Neuronal stem cell (in vitro differentiated cells): ENCODE measurements at regions not wholly inside any gene's neighbourhood (a gene's known extent, or its start where the extent isn't known, plus 50 kb on each side); places are given as distances from the start of the nearest gene placed in this dataset.

Source experiments
- DNase-seq: peaks from one replicate; pipeline ENCODE4 v3.0.0-alpha.2; 2013; ENCODE audit warnings: low spot score
- H2AFZ ChIP-seq: one replicate; pipeline ENCODE4 v1.6.1; 2013; ENCODE audit warnings: mild to moderate bottlenecking, low read length, inconsistent platforms
- H2AK5ac ChIP-seq: 2 replicates; pipeline ENCODE4 v1.6.1; 2013; ENCODE audit warnings: low read depth, mild to moderate bottlenecking, inconsistent platforms, low read length, moderate library complexity, mixed read lengths
- H2BK120ac ChIP-seq: 2 replicates; pipeline ENCODE4 v1.6.1; 2013; ENCODE audit warnings: low read depth, mild to moderate bottlenecking, inconsistent platforms, low read length, moderate library complexity, mixed read lengths
- H2BK12ac ChIP-seq: one replicate; pipeline ENCODE4 v1.6.1; 2013; ENCODE audit warnings: low read length, inconsistent platforms
- H2BK15ac ChIP-seq: 2 replicates; pipeline ENCODE4 v1.6.1; 2013; ENCODE audit warnings: mild to moderate bottlenecking, low read length, inconsistent platforms, mixed read lengths
- H2BK5ac ChIP-seq: one replicate; pipeline ENCODE4 v1.6.1; 2013; ENCODE audit warnings: inconsistent platforms, mild to moderate bottlenecking, low read length, moderate library complexity
- H3K14ac ChIP-seq: one replicate; pipeline ENCODE4 v1.6.1; 2013; ENCODE audit warnings: low read length, inconsistent platforms
- H3K18ac ChIP-seq: 2 replicates; pipeline ENCODE4 v1.6.1; 2013; ENCODE audit warnings: low read length, inconsistent platforms
- H3K23ac ChIP-seq: 2 replicates; pipeline ENCODE4 v1.6.1; 2013; ENCODE audit warnings: low read depth, mild to moderate bottlenecking, mixed read lengths, low read length, inconsistent platforms; ENCODE audit not compliant: poor library complexity
- H3K27ac ChIP-seq: replicated peaks from 3 replicates; pipeline ENCODE4 v1.5.1; 2013; ENCODE audit warnings: low read length, inconsistent platforms
- H3K27me3 ChIP-seq, 3 experiments: 2 replicates each; pipeline ENCODE4 v1.6.1; 2013; ENCODE audit warnings: low read length in 3 of 3, mild to moderate bottlenecking in 2 of 3, inconsistent platforms in 1 of 3, low read depth in 1 of 3, mixed read lengths in 1 of 3, moderate library complexity in 1 of 3; ENCODE audit not compliant: control insufficient read depth in 3 of 3, insufficient read depth in 3 of 3
- H3K36me3 ChIP-seq, 2 donors: replicated peaks in 1 of 2; 2 replicates each; pipeline ENCODE4 v1.6.1; 2013; ENCODE audit warnings: low read length in 2 of 2; ENCODE audit not compliant: control insufficient read depth in 2 of 2, insufficient read depth in 2 of 2
- H3K4ac ChIP-seq: 2 replicates; pipeline ENCODE4 v1.6.1; 2013; ENCODE audit warnings: inconsistent platforms, mild to moderate bottlenecking, low read length, moderate library complexity
- H3K4me1 ChIP-seq, 2 donors: 1 replicate in 1 of 2; 2 replicates in 1 of 2; pipeline ENCODE4 v1.6.1; 2013; ENCODE audit warnings: low read length in 2 of 2, low read depth in 1 of 2; ENCODE audit not compliant: control insufficient read depth in 2 of 2, insufficient read depth in 1 of 2
- H3K4me2 ChIP-seq: one replicate; pipeline ENCODE4 v1.6.1; 2013; ENCODE audit warnings: mild to moderate bottlenecking, low read length, inconsistent platforms; ENCODE audit not compliant: insufficient read depth, poor library complexity, severe bottlenecking
- H3K4me3 ChIP-seq, 2 donors: 2 replicates each; pipeline ENCODE4 v1.5.1; 2013; ENCODE audit warnings: low read length in 2 of 2, mild to moderate bottlenecking in 2 of 2, inconsistent platforms in 1 of 2, moderate library complexity in 1 of 2
- H3K79me1 ChIP-seq: one replicate; pipeline ENCODE4 v1.6.1; 2013; ENCODE audit warnings: low read depth, mild to moderate bottlenecking, inconsistent platforms, low read length, moderate library complexity
- H3K9ac ChIP-seq: one replicate; pipeline ENCODE4 v1.6.1; 2013; ENCODE audit warnings: mild to moderate bottlenecking, low read depth, low read length, inconsistent platforms; ENCODE audit not compliant: poor library complexity
- H3K9me3 ChIP-seq, 2 donors: replicated peaks in 1 of 2; 2 replicates each; pipeline versions ENCODE3 to v1.6.1; 2013; ENCODE audit warnings: low read length in 2 of 2, mild to moderate bottlenecking in 2 of 2, inconsistent platforms in 1 of 2, low read depth in 1 of 2, mixed read lengths in 1 of 2, moderate library complexity in 1 of 2; ENCODE audit not compliant: control insufficient read depth in 2 of 2, insufficient read depth in 1 of 2
- H4K8ac ChIP-seq: one replicate; pipeline ENCODE4 v1.6.1; 2013; ENCODE audit warnings: low read depth, mild to moderate bottlenecking, inconsistent platforms, low read length, moderate library complexity
- H4K91ac ChIP-seq: one replicate; pipeline ENCODE4 v1.6.1; 2013; ENCODE audit warnings: low read length, low read depth, mild to moderate bottlenecking, inconsistent platforms; ENCODE audit not compliant: poor library complexity
- WGBS, 2 donors: extraction: QIAGEN DNeasy Blood & Tissue Kit; methylation state at CpG; one replicate each; pipeline ENCODE4 v1.1.7; 2013; ENCODE audit warnings: missing lambda C conversion rate in 2 of 2, mixed read lengths in 1 of 2; ENCODE audit not compliant: insufficient read length in 2 of 2, insufficient replicate concordance in 1 of 2; ENCODE audit errors: extremely low coverage in 2 of 2; 5-methylcytosine and 5-hydroxymethylcytosine counted together

GRCh38 chr17:31627960-31628359, 231.1 kb downstream of the COPRS start:
- Histone ChIP-seq H3K18ac (no peak overlapping the region), H2BK120ac (no peak overlapping the region), H2BK15ac (no peak overlapping the region), H3K27ac (no peak overlapping the region), H2AK5ac (no peak overlapping the region), H3K79me1 (no peaks in the 10 kb centered on the region), H3K23ac (no peak overlapping the region), H2AFZ (no peak overlapping the region), H2BK12ac (no peak overlapping the region), H3K36me3 (no peaks in the 10 kb centered on the region), H3K4ac (no peak overlapping the region), H3K14ac (no peak overlapping the region), H3K4me2 (no peak overlapping the region), H3K9ac (no peak overlapping the region), H3K9me3 (peaks cover 0 to 2% of the 10 kb centered on the region in 2 donors), H3K27me3 (no peaks in the 10 kb centered on the region), H3K4me1 (no peaks in the 10 kb centered on the region), H2BK5ac (no peak overlapping the region), H4K91ac (no peak overlapping the region), H4K8ac (no peak overlapping the region), H3K4me3 (no peak overlapping the region)
- WGBS, 2 donors, result no CpG with 5 or more reads among the region's 1 CpG
- DNase-seq, result no peak

- Histone ChIP-seq H3K9me3 (no peaks in the 10 kb centered on the region), H3K23ac (no peak overlapping the region), H2BK15ac (no peak overlapping the region), H2AFZ (no peak overlapping the region), H3K4me3 (no peak overlapping the region), H4K91ac (no peak overlapping the region), H3K9ac (no peak overlapping the region), H2BK120ac (no peak overlapping the region), H4K8ac (no peak overlapping the region), H3K18ac (no peak overlapping the region), H3K14ac (no peak overlapping the region), H3K4ac (no peak overlapping the region), H3K27me3 (no peaks in the 10 kb centered on the region), H2AK5ac (no peak overlapping the region), H3K36me3 (no peaks in the 10 kb centered on the region), H3K4me2 (no peak overlapping the region), H3K79me1 (no peaks in the 10 kb centered on the region), H2BK12ac (no peak overlapping the region), H3K4me1 (no peaks in the 10 kb centered on the region), H2BK5ac (no peak overlapping the region), H3K27ac (no peak overlapping the region)
- DNase-seq, result no peak
- WGBS, 2 donors, result no CpG with 5 or more reads among the region's 1 CpG
Observed at GRCh38 chr17:31623990-31624389, 232.5 kb downstream of the RAB11FIP4 start.

GRCh38 chr17:31622500-31622899, 231.0 kb downstream of the RAB11FIP4 start:
- Histone ChIP-seq H3K14ac (no peak overlapping the region), H3K9me3 (no peaks in the 10 kb centered on the region)

GRCh38 chr17:31621566-31621965, 230.1 kb downstream of the RAB11FIP4 start:
- no CpG with 5 or more reads among the region's 4 CpGs for WGBS, 2 donors
- no peak overlapping the region for H3K18ac ChIP-seq

More at GRCh38 chr17:31622500-31622899, 231.0 kb downstream of the RAB11FIP4 start:
- H3K4me3 ChIP-seq, result no peak overlapping the region
- no peaks in the 10 kb centered on the region for H3K27me3 ChIP-seq
- no peaks in the 10 kb centered on the region for H3K4me1 ChIP-seq
- H3K23ac ChIP-seq, result no peak overlapping the region
- WGBS, 2 donors, result no CpG with 5 or more reads among the region's 3 CpGs
- no peak overlapping the region for H2BK5ac ChIP-seq
- no peak overlapping the region for H2BK15ac ChIP-seq
- H4K8ac ChIP-seq, result no peak overlapping the region
- no peak overlapping the region for H4K91ac ChIP-seq
- no peak overlapping the region for H2BK120ac ChIP-seq
- no peak overlapping the region for H3K4ac ChIP-seq
- no peak for DNase-seq
- no peak overlapping the region for H3K4me2 ChIP-seq
- H3K18ac ChIP-seq, result no peak overlapping the region
- no peak overlapping the region for H3K9ac ChIP-seq
- H3K36me3 ChIP-seq, result no peaks in the 10 kb centered on the region
- no peak overlapping the region for H2BK12ac ChIP-seq
- no peak overlapping the region for H3K27ac ChIP-seq
- no peak overlapping the region for H2AK5ac ChIP-seq
- no peak overlapping the region for H2AFZ ChIP-seq
- no peaks in the 10 kb centered on the region for H3K79me1 ChIP-seq

More at GRCh38 chr17:31621566-31621965, 230.1 kb downstream of the RAB11FIP4 start:
- no peaks in the 10 kb centered on the region for H3K4me1 ChIP-seq
- no peak overlapping the region for H3K23ac ChIP-seq
- no peak overlapping the region for H4K8ac ChIP-seq
- no peaks in the 10 kb centered on the region for H3K27me3 ChIP-seq
- no peak overlapping the region for H2AK5ac ChIP-seq
- no peak overlapping the region for H3K4me2 ChIP-seq
- H3K4ac ChIP-seq, result no peak overlapping the region
- H2BK120ac ChIP-seq, result no peak overlapping the region
- H2AFZ ChIP-seq, result no peak overlapping the region
- H3K79me1 ChIP-seq, result no peaks in the 10 kb centered on the region
- no peak overlapping the region for H4K91ac ChIP-seq
- H3K4me3 ChIP-seq, result no peak overlapping the region
- no peaks in the 10 kb centered on the region for H3K36me3 ChIP-seq
- no peak overlapping the region for H2BK5ac ChIP-seq
- no peak overlapping the region for H3K9ac ChIP-seq
- H3K14ac ChIP-seq, result no peak overlapping the region
- no peak overlapping the region for H2BK12ac ChIP-seq
- H2BK15ac ChIP-seq, result no peak overlapping the region
- H3K9me3 ChIP-seq, result no peaks in the 10 kb centered on the region
- no peak overlapping the region for H3K27ac ChIP-seq
- DNase-seq, result no peak
